ENCODE measurements at regions not wholly inside any gene's neighbourhood (a gene's known extent, or its start where the extent isn't known, plus 50 kb on each side); places are given as distances from the start of the nearest gene placed in this dataset.

DNA sequence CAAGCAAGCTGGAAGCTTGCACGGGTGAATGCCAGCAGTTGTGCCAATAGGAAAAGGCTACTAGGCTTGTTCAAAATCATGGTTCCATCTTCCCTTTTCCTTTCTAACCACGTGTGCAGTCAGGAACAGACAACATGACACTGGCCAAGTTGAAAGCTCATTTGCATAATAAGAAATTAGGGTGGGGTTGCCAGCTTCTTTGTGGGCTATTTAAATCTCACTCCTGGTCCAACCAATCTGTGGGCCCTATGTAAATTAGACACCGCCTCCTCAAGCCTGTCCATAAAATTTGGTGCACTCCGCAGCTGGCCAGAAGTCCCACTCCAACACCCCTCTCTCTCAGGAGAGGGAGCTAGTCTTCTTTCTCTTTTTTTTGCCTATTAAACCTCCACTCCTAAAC lies 1948.4 kb upstream of the PIK3C3 start:
- H2AFZ ChIP-seq (ENCODE audit: low read length): no peak overlapping the region
- no peaks in the 10 kb centered on the region for H3K4me1 ChIP-seq (ENCODE audit: low read length)

DNA sequence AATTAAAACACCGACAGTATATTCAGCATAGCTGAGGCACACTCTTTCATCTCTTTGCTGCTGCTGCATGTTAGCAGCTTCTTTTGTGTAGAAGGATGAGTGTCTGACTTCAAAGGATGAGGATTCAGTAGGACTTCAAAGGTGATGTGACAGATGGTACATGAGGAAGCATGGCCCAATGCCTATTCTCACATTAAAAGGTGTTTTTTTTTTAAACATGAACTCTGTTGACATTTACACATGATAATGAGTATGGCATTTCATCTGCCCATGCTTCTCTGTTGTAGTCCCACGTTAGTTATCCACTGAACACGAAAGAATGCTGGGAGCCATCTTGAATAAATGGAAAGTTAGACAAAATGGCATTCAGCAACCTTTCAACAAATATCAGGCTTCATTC lies 1950.8 kb upstream of the PIK3C3 start:
- no peak overlapping the region for H3K9ac ChIP-seq (ENCODE audit: low read length)
- H3K27ac ChIP-seq (ENCODE audit: low read length): no peak overlapping the region
- no peaks in the 10 kb centered on the region for H3K9me2 ChIP-seq (replicated peaks; ENCODE audit: insufficient read depth, low read length)
- H2AFZ ChIP-seq (ENCODE audit: low read length): no peak overlapping the region
- H3K79me2 ChIP-seq (ENCODE audit: low read length): no peaks in the 10 kb centered on the region
- H3K9me3 ChIP-seq (ENCODE audit: low read length): peaks cover 24% of the 10 kb centered on the region
- H3K4me3 ChIP-seq (ENCODE audit: low read length): no peak overlapping the region
- H3K27me3 ChIP-seq (ENCODE audit: low read length): no peaks in the 10 kb centered on the region
- H3K36me3 ChIP-seq (ENCODE audit: insufficient read depth, low read length): no peaks in the 10 kb centered on the region
- no peaks in the 10 kb centered on the region for H3K4me1 ChIP-seq (ENCODE audit: low read length)
- DNase-seq: no peak
- no peaks in the 10 kb centered on the region for H4K20me1 ChIP-seq (ENCODE audit: insufficient read depth, low read depth, low read length)
- no peak overlapping the region for H3K4me2 ChIP-seq (ENCODE audit: low read depth, low read length, poor library complexity, severe bottlenecking)

More for the DNA sequence above, 1948.4 kb upstream of the PIK3C3 start:
- no peaks in the 10 kb centered on the region for H3K79me2 ChIP-seq (ENCODE audit: low read length)
- H3K36me3 ChIP-seq (ENCODE audit: insufficient read depth, low read length): no peaks in the 10 kb centered on the region
- no peaks in the 10 kb centered on the region for H4K20me1 ChIP-seq (ENCODE audit: insufficient read depth, low read depth, low read length)
- no peak overlapping the region for H3K4me2 ChIP-seq (ENCODE audit: low read depth, low read length, poor library complexity, severe bottlenecking)
- no peaks in the 10 kb centered on the region for H3K9me2 ChIP-seq (replicated peaks; ENCODE audit: insufficient read depth, low read length)
- DNase-seq: no peak
- peaks cover 18% of the 10 kb centered on the region; the same call in 1 of the 2 replicates for H3K9me3 ChIP-seq (ENCODE audit: low read length)
- H3K27ac ChIP-seq (ENCODE audit: low read length): no peak overlapping the region
- H3K27me3 ChIP-seq (ENCODE audit: low read length): no peaks in the 10 kb centered on the region
- H3K9ac ChIP-seq (ENCODE audit: low read length): no peak overlapping the region
- H3K4me3 ChIP-seq (ENCODE audit: low read length): no peak overlapping the region

DNA sequence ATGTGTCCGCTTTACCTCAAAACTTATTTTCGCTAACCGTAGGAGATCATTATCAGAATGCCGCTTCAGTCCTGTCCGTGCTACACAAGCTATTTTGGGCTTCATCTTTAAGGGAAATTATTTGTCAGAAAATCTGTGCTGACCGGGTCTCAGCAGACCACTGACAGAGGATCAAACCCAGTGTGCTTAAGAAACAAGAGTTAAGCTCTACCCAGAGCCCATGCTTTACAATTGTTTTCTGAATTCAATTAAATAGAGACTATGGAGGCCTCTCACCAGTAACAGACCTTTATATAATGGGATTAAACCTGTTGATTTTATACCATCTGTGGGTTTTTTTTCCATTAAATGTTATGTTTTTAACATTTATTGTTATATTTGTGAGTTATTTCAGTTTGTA lies 1956.7 kb upstream of the PIK3C3 start:
- no peaks in the 10 kb centered on the region for H3K36me3 ChIP-seq (ENCODE audit: insufficient read depth, low read length)

DNA sequence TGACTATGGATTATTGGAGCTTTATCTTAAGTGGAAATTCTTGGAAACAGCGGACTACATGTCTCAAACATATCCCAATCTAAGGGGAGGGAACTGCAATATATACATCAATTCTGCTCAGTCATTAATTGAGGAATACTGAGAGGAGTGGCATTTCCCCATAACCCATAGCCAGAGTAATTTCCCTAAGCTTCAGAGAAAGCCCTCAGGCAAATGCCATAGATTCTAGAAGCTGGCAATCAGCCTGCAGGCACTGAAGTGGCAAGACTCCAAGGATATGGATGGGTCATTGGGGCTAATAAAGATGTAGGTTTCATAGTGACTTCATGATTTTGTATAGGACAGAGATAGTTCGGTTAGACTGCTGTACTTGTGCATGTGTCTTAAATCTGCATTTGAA lies 1960.5 kb upstream of the PIK3C3 start:
- Histone ChIP-seq H2AFZ (ENCODE audit: low read length) (no peak overlapping the region), H4K20me1 (ENCODE audit: insufficient read depth, low read depth, low read length) (no peaks in the 10 kb centered on the region), H3K4me1 (ENCODE audit: low read length) (no peaks in the 10 kb centered on the region), H3K79me2 (ENCODE audit: low read length) (no peaks in the 10 kb centered on the region), H3K27ac (ENCODE audit: low read length) (no peak overlapping the region), H3K4me3 (ENCODE audit: low read length) (no peak overlapping the region), H3K4me2 (ENCODE audit: low read depth, low read length, poor library complexity, severe bottlenecking) (no peak overlapping the region), H3K36me3 (ENCODE audit: insufficient read depth, low read length) (no peaks in the 10 kb centered on the region), H3K9ac (ENCODE audit: low read length) (no peak overlapping the region), H3K9me3 (ENCODE audit: low read length) (peaks cover 28% of the 10 kb centered on the region), H3K27me3 (ENCODE audit: low read length) (no peaks in the 10 kb centered on the region), H3K9me2 (replicated peaks; ENCODE audit: insufficient read depth, low read length) (no peaks in the 10 kb centered on the region)
- DNase-seq: no peak

More for the DNA sequence above, 1956.7 kb upstream of the PIK3C3 start:
- Histone ChIP-seq H2AFZ (ENCODE audit: low read length) (no peak overlapping the region), H3K9me2 (replicated peaks; ENCODE audit: insufficient read depth, low read length) (no peaks in the 10 kb centered on the region), H3K9ac (ENCODE audit: low read length) (no peak overlapping the region), H3K9me3 (ENCODE audit: low read length) (peaks cover 22% of the 10 kb centered on the region), H3K79me2 (ENCODE audit: low read length) (no peaks in the 10 kb centered on the region), H3K4me1 (ENCODE audit: low read length) (no peaks in the 10 kb centered on the region), H3K27me3 (ENCODE audit: low read length) (no peaks in the 10 kb centered on the region), H3K4me2 (ENCODE audit: low read depth, low read length, poor library complexity, severe bottlenecking) (no peak overlapping the region), H4K20me1 (ENCODE audit: insufficient read depth, low read depth, low read length) (no peaks in the 10 kb centered on the region), H3K4me3 (ENCODE audit: low read length) (no peak overlapping the region), H3K27ac (ENCODE audit: low read length) (no peak overlapping the region)
- no peak for DNase-seq

DNA sequence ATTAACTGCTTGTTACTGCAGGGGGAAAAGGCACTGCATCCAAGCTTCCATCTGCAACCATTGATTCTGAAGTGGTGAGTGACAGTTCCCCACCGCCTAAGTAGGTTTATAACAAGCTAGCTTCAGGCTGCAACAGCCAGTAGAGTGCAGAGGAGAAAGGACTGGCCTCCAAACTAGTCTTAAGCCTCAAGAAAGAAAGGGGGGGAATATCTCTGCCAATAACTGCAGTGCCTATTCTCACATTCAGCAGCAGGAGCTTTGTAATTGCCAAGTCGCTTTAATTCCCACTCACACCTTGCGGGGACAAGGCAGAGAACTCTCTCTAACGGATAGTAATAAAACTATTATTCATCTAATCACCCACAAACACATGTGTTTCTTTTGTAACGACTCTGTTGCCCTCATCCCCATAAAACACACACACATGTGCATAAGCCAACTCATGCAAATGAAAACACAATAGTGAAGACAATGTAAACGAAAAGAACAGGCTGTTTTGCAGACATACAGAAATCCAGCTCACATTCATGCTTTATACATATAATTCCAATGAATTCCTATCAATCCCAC lies 1963.3 kb upstream of the PIK3C3 start:
- Histone ChIP-seq H3K4me1 (ENCODE audit: low read length) (no peaks in the 10 kb centered on the region), H3K27me3 (ENCODE audit: low read length) (no peaks in the 10 kb centered on the region), H2AFZ (ENCODE audit: low read length) (no peak overlapping the region), H3K27ac (ENCODE audit: low read length) (no peak overlapping the region), H3K4me2 (ENCODE audit: low read depth, low read length, poor library complexity, severe bottlenecking) (no peak overlapping the region), H3K9ac (ENCODE audit: low read length) (no peak overlapping the region), H3K79me2 (ENCODE audit: low read length) (no peaks in the 10 kb centered on the region), H3K4me3 (ENCODE audit: low read length) (no peak overlapping the region), H4K20me1 (ENCODE audit: insufficient read depth, low read depth, low read length) (no peaks in the 10 kb centered on the region), H3K9me2 (replicated peaks; ENCODE audit: insufficient read depth, low read length) (no peaks in the 10 kb centered on the region), H3K36me3 (ENCODE audit: insufficient read depth, low read length) (no peaks in the 10 kb centered on the region), H3K9me3 (ENCODE audit: low read length) (peaks cover 31% of the 10 kb centered on the region)
- no peak for DNase-seq

DNA sequence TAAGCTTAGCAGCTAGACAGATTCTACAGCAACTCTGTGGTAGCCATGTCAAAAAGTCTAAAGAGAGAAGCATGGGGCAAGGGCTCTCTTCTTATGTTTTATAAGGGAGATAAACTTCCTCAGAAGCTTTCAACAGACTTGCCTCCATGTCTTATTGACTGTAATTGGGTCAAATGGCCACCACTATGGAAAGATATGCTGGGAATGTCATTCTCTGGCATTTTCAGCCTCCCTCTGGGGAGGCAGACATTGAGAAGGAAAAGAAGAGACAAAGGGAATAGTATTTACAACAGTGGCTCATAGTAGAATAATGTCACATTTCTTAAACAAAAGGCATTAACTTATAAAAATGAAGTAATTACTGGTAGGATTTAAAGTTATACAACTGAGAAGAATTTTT lies 1964.5 kb upstream of the PIK3C3 start:
- no peaks in the 10 kb centered on the region for H3K27me3 ChIP-seq (ENCODE audit: low read length)
- H3K9me3 ChIP-seq (ENCODE audit: low read length): peaks cover 28% of the 10 kb centered on the region
- no peaks in the 10 kb centered on the region for H3K36me3 ChIP-seq (ENCODE audit: insufficient read depth, low read length)
- no peak overlapping the region for H3K4me2 ChIP-seq (ENCODE audit: low read depth, low read length, poor library complexity, severe bottlenecking)
- H3K9ac ChIP-seq (ENCODE audit: low read length): no peak overlapping the region
- H3K9me2 ChIP-seq (replicated peaks; ENCODE audit: insufficient read depth, low read length): no peaks in the 10 kb centered on the region
- H3K79me2 ChIP-seq (ENCODE audit: low read length): no peaks in the 10 kb centered on the region
- H3K4me1 ChIP-seq (ENCODE audit: low read length): no peaks in the 10 kb centered on the region
- no peak for DNase-seq
- H3K27ac ChIP-seq (ENCODE audit: low read length): no peak overlapping the region
- H2AFZ ChIP-seq (ENCODE audit: low read length): no peak overlapping the region
- H4K20me1 ChIP-seq (ENCODE audit: insufficient read depth, low read depth, low read length): no peaks in the 10 kb centered on the region
- H3K4me3 ChIP-seq (ENCODE audit: low read length): no peak overlapping the region

DNA sequence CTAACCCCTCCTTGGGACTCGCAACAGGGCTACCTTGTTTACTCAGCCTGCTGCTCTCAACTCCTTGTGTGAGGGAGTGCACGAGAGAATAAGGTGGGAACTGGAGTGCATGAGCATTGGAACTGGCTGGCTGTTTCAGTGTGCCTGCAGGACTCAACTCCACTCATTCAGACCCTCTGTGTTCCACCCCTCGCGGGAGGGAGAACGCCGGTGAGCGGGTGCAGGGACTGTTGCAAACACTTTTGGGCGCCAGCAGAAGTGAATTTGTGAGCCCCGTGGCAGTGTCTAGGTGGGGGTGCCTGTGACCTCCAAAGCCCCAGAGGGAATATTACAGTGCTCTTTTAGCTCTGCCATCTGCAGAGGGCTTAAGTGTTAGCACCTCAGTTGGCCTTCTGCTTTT lies 1978.3 kb upstream of the PIK3C3 start:
- H3K9ac ChIP-seq (ENCODE audit: low read length): no peak overlapping the region
- no peak for DNase-seq
- no peak overlapping the region for H3K4me3 ChIP-seq (ENCODE audit: low read length)
- H3K27me3 ChIP-seq (ENCODE audit: low read length): no peaks in the 10 kb centered on the region
- no peaks in the 10 kb centered on the region for H3K4me1 ChIP-seq (ENCODE audit: low read length)
- H3K27ac ChIP-seq (ENCODE audit: low read length): no peak overlapping the region
- H3K36me3 ChIP-seq (ENCODE audit: insufficient read depth, low read length): no peaks in the 10 kb centered on the region
- H2AFZ ChIP-seq (ENCODE audit: low read length): no peak overlapping the region
- H3K9me2 ChIP-seq (replicated peaks; ENCODE audit: insufficient read depth, low read length): no peaks in the 10 kb centered on the region
- H3K9me3 ChIP-seq (ENCODE audit: low read length): peaks cover 39% of the 10 kb centered on the region
- no peak overlapping the region for H3K4me2 ChIP-seq (ENCODE audit: low read depth, low read length, poor library complexity, severe bottlenecking)
- no peaks in the 10 kb centered on the region for H3K79me2 ChIP-seq (ENCODE audit: low read length)
- H4K20me1 ChIP-seq (ENCODE audit: insufficient read depth, low read depth, low read length): no peaks in the 10 kb centered on the region

DNA sequence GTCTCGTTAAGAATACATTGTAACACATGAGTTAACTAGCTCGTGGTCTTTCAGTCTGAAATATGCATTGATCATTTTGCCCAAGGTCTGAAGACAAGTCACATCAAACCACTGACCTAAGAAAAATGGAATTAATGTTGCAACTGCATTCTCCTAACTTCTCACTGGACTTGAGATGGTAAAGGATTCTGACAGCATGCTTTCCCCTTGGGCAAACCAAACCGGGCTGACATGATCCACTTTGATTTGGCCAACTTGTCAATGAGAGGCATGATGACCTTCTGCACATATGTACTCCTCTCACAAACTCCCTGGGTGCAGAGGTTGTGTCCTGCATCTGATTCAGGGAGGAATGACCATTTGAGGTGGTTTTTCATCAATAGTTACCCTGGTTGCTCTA lies 1982.5 kb upstream of the PIK3C3 start:
- Histone ChIP-seq H3K4me2 (ENCODE audit: low read depth, low read length, poor library complexity, severe bottlenecking) (no peak overlapping the region), H3K4me1 (ENCODE audit: low read length) (no peaks in the 10 kb centered on the region), H3K27ac (ENCODE audit: low read length) (no peak overlapping the region), H3K36me3 (ENCODE audit: insufficient read depth, low read length) (no peaks in the 10 kb centered on the region), H3K27me3 (ENCODE audit: low read length) (no peaks in the 10 kb centered on the region), H3K79me2 (ENCODE audit: low read length) (no peaks in the 10 kb centered on the region), H3K9me3 (ENCODE audit: low read length) (peaks cover 35% of the 10 kb centered on the region), H4K20me1 (ENCODE audit: insufficient read depth, low read depth, low read length) (no peaks in the 10 kb centered on the region), H3K4me3 (ENCODE audit: low read length) (no peak overlapping the region), H3K9ac (ENCODE audit: low read length) (no peak overlapping the region), H2AFZ (ENCODE audit: low read length) (no peak overlapping the region), H3K9me2 (replicated peaks; ENCODE audit: insufficient read depth, low read length) (no peaks in the 10 kb centered on the region)
- DNase-seq: no peak

Measured in Karpas-422 (cell line).